ENCODE measurements at regions not wholly inside any gene's neighbourhood (a gene's known extent, or its start where the extent isn't known, plus 50 kb on each side); places are given as distances from the start of the nearest gene placed in this dataset.
A peak's percentile ranks its signal among the peaks of the same experiment; 100 is the strongest.

GRCh38 chr13:40261336-40261735, 405.1 kb downstream of the FOXO1 start (continued):
- TF ChIP-seq ELF2 (CRISPR knock-in tag; IDR thresholded peaks at IDR 0.05) (no peak), KAT8 (IDR thresholded peaks at IDR 0.05; ENCODE audit: low read depth) (no peak), PURB (CRISPR knock-in tag; IDR thresholded peaks at IDR 0.05; ENCODE audit: low read depth) (no peak)

GRCh38 chr13:40261947-40262346, 404.5 kb downstream of the FOXO1 start:
- Histone ChIP-seq H3K9me3 (replicated peaks; ENCODE audit: control insufficient read depth, insufficient read depth, low read depth, low read length) (no peaks in the 10 kb centered on the region), H4K20me1 (replicated peaks; ENCODE audit: control insufficient read depth, insufficient read depth, low read length) (no peaks in the 10 kb centered on the region), H3K9me1 (ENCODE audit: control insufficient read depth, insufficient read depth, low read length) (no peaks in the 10 kb centered on the region), H3K36me3 (ENCODE audit: control insufficient read depth, insufficient read depth, low read length) (no peaks in the 10 kb centered on the region), H3K4me2 (ENCODE audit: insufficient read depth, low read length) (no peak overlapping the region), H3K4me1 (replicated peaks in 1 of 2; ENCODE audit: control insufficient read depth in 2 of 2, insufficient read depth in 2 of 2, low read length in 2 of 2) (no peaks in the 10 kb centered on the region), H3K9ac (ENCODE audit: insufficient read depth in 1 of 2, low read depth in 2 of 2, low read length in 2 of 2) (no peak overlapping the region), H2AFZ (ENCODE audit: low read depth, low read length) (no peak overlapping the region), H3K27me3 (ENCODE audit: control insufficient read depth in 2 of 2, insufficient read depth in 2 of 2, low read length in 2 of 2) (no peaks in the 10 kb centered on the region), H3K27ac (ENCODE audit: extremely low read depth, low read depth, low read length) (no peak overlapping the region), H3K4me3 (no peak overlapping the region), H3K79me2 (ENCODE audit: control insufficient read depth, insufficient read depth, low read length) (no peaks in the 10 kb centered on the region)
- intact Hi-C loops (cut with micrococcal nuclease) (no loop called here), in situ Hi-C loops (cut with MboI) (no loop called here)
- ATAC-seq, result no peak
- no TSS peak for BruUV-seq (replicated peaks)
- TF ChIP-seq ZNF512 (tag; IDR thresholded peaks at IDR 0.05), result peak; percentile 58; the same call in 1 of the 2 replicates
- TF ChIP-seq U2AF1 (optimal IDR thresholded peaks at IDR 0.05; ENCODE audit: low read depth, low read length), result no peak
- TF ChIP-seq DACH1 (IDR thresholded peaks at IDR 0.05; ENCODE audit: partially characterized antibody), result peak; percentile 70
- no peak for TF ChIP-seq ZNF431 (CRISPR knock-in tag; IDR thresholded peaks at IDR 0.05)
- FAIRE-seq, result no peak
- ChIA-PET CTCF (ENCODE audit: low intra/inter-chr PET ratio) (no interaction called here), POLR2A (no interaction called here)
- 0% methylated on average over 2 of the region's 2 CpGs for WGBS (ENCODE audit: insufficient coverage, low coverage, missing lambda C conversion rate)
- no peak for DNase-seq (ENCODE audit: extremely low read depth in 1 of 4, low spot score in 3 of 4)
